HL-60 (cell line): ENCODE measurements at regions not wholly inside any gene's neighbourhood (a gene's known extent, or its start where the extent isn't known, plus 50 kb on each side); places are given as distances from the start of the nearest gene placed in this dataset.

Experiments
- DNase-seq, 2 experiments: peaks; one replicate each; pipeline ENCODE4 v3.0.0-alpha.2; 2010 to 2020; ENCODE audit warnings: low read depth in 1 of 2, low spot score in 1 of 2
- H3K27ac ChIP-seq: fragments of 250-450 bp; sonication (Bioruptor Pico); replicated peaks from 2 replicates; pipeline ENCODE4 v1.5.1; 2020; ENCODE audit warnings: mild to moderate bottlenecking, moderate library complexity
- H3K27me3 ChIP-seq: fragments of 250-450 bp; sonication (Bioruptor Pico); 2 replicates; pipeline ENCODE4 v1.5.1; 2021; ENCODE audit warnings: mild to moderate bottlenecking, moderate library complexity; ENCODE audit not compliant: insufficient read depth, poor library complexity, severe bottlenecking
- H3K4me3 ChIP-seq: replicated peaks from 2 replicates; pipeline ENCODE4 v1.5.1; 2011; ENCODE audit warnings: mild to moderate bottlenecking, control low read depth, low read length; ENCODE audit not compliant: insufficient read depth
- GABPA ChIP-seq: IDR thresholded peaks from 2 replicates; pipeline ENCODE4 v1.6.1; 2012; ENCODE audit warnings: low read depth
- POLR2AphosphoS5 ChIP-seq: IDR thresholded peaks from 2 replicates; pipeline ENCODE4 v1.6.1; 2012; ENCODE audit warnings: low read depth
- REST ChIP-seq: IDR thresholded peaks from 2 replicates; pipeline ENCODE4 v1.6.1; 2012; ENCODE audit warnings: low read depth; ENCODE audit not compliant: insufficient replicate concordance
- SPI1 ChIP-seq: IDR thresholded peaks from 2 replicates; pipeline ENCODE4 v1.6.1; 2012; ENCODE audit warnings: low read depth, mild to moderate bottlenecking, borderline replicate concordance
- TF ChIP-seq, protein P1 (sequence below): IDR thresholded peaks from one replicate; pipeline ENCODE4 v1.5.1; 2011; ENCODE audit warnings: low read length, control low read depth, inconsistent platforms; ENCODE audit not compliant: insufficient read depth

DNA sequence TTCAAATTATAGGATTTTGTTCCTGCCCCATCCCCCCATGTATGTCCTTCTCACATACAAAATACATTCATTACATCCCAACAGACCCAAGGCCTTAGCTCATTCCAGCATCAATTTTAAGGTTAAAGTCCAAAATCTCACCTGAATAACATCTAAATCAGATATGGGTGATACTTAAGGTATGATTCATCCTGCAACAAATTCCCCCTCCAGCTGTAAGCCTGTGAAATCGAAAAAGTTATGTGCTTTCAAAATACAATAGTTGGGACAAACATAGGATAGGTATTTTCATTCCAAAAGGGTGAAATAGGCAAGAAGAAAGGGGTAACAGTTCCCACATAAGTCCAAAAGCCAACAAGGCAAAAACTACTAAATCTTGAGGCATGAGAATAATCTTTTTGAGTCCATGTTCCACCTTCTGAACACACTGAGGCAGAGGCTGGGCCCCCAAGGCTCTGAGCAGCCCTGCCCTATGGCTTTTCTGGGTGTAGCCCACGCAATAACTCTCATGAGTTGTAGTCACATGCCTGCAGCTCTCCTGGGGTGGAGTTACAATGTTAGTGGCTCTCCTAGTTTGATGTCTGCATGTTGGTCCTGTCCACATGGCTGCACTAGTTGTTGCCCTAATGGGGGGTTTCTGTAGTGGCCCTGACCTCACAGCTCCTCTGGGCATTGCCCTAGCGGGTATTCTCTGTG, 243.9 kb upstream of the SMARCA2 start:
- no peak for DNase-seq
- H3K27me3 ChIP-seq = no peaks in the 10 kb centered on the region
- H3K27ac ChIP-seq = no peak overlapping the region
- TF ChIP-seq, protein P1, sequence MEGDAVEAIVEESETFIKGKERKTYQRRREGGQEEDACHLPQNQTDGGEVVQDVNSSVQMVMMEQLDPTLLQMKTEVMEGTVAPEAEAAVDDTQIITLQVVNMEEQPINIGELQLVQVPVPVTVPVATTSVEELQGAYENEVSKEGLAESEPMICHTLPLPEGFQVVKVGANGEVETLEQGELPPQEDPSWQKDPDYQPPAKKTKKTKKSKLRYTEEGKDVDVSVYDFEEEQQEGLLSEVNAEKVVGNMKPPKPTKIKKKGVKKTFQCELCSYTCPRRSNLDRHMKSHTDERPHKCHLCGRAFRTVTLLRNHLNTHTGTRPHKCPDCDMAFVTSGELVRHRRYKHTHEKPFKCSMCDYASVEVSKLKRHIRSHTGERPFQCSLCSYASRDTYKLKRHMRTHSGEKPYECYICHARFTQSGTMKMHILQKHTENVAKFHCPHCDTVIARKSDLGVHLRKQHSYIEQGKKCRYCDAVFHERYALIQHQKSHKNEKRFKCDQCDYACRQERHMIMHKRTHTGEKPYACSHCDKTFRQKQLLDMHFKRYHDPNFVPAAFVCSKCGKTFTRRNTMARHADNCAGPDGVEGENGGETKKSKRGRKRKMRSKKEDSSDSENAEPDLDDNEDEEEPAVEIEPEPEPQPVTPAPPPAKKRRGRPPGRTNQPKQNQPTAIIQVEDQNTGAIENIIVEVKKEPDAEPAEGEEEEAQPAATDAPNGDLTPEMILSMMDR = no peak
- TF ChIP-seq POLR2AphosphoS5 = no peak
- no peak for TF ChIP-seq REST
- TF ChIP-seq SPI1 = no peak
- TF ChIP-seq GABPA = no peak
- H3K4me3 ChIP-seq = no peak overlapping the region

GRCh38 chr9:1775230-1775629, 239.9 kb upstream of the SMARCA2 start:
- Histone ChIP-seq H3K4me3 (no peak overlapping the region), H3K27me3 (peaks cover 2% of the 10 kb centered on the region), H3K27ac (no peak overlapping the region)
- DNase-seq = no peak
- TF ChIP-seq GABPA (no peak), SPI1 (no peak), POLR2AphosphoS5 (no peak), REST (no peak)
- TF ChIP-seq, protein P1 = no peak

GRCh38 chr9:1776668-1777067, 238.5 kb upstream of the SMARCA2 start:
- peaks cover 2% of the 10 kb centered on the region for H3K27me3 ChIP-seq
- no peak for DNase-seq
- no peak overlapping the region for H3K27ac ChIP-seq
- H3K4me3 ChIP-seq = no peak overlapping the region
- TF ChIP-seq SPI1 (no peak), GABPA (no peak), REST (no peak), POLR2AphosphoS5 (no peak)
- TF ChIP-seq, protein P1 = no peak
